HFFc6 (cell line): ENCODE measurements at regions not wholly inside any gene's neighbourhood (a gene's known extent, or its start where the extent isn't known, plus 50 kb on each side); places are given as distances from the start of the nearest gene placed in this dataset.

Experiments used
- DNase-seq: peaks from one replicate; pipeline ENCODE4 v3.0.0-alpha.2; 2018
- H3K27ac Mint-ChIP-seq: 2 replicates; pipeline ENCODE4 v1.8.0; 2020; ENCODE audit warnings: mild to moderate bottlenecking, mixed read lengths
- H3K27me3 Mint-ChIP-seq: 2 replicates; pipeline ENCODE4 v1.8.0; 2021; ENCODE audit warnings: mild to moderate bottlenecking, moderate library complexity, mixed read lengths; ENCODE audit not compliant: insufficient read depth
- H3K36me3 Mint-ChIP-seq: 2 replicates; pipeline ENCODE4 v1.8.0; 2021; ENCODE audit warnings: low read depth, mixed read lengths
- H3K4me1 Mint-ChIP-seq: 2 replicates; pipeline ENCODE4 v1.8.0; 2020; ENCODE audit warnings: low read depth, mixed read lengths
- H3K4me3 Mint-ChIP-seq: 2 replicates; pipeline ENCODE4 v1.8.0; 2020; ENCODE audit warnings: mild to moderate bottlenecking, moderate library complexity, mixed read lengths
- H3K9me3 Mint-ChIP-seq: 2 replicates; pipeline ENCODE4 v1.8.0; 2020; ENCODE audit warnings: mild to moderate bottlenecking, mixed read lengths
- CTCF ChIP-seq: fragments of 200-600 bp; sonication (generic); IDR thresholded peaks from 2 replicates; pipeline ENCODE4 v1.5.0; 2021; ENCODE audit warnings: antibody characterized with exemption, mild to moderate bottlenecking

- DNase-seq, result no peak
- Mint-ChIP-seq H3K36me3 (no peaks in the 10 kb centered on the region), H3K4me3 (no peak overlapping the region), H3K27me3 (no peaks in the 10 kb centered on the region), H3K27ac (no peak overlapping the region), H3K9me3 (peaks cover 27% of the 10 kb centered on the region), H3K4me1 (no peaks in the 10 kb centered on the region)
- no peak for TF ChIP-seq CTCF
Observed at GRCh38 chr3:22555753-22556435, 647.2 kb upstream of the UBE2E2 start.

- peaks cover 1% of the 10 kb centered on the region for H3K27me3 Mint-ChIP-seq
- TF ChIP-seq CTCF, result no peak
- H3K36me3 Mint-ChIP-seq, result no peaks in the 10 kb centered on the region
- H3K4me1 Mint-ChIP-seq, result no peaks in the 10 kb centered on the region
- no peak overlapping the region for H3K4me3 Mint-ChIP-seq
- no peak for DNase-seq
- H3K27ac Mint-ChIP-seq, result no peak overlapping the region
- peaks cover 4% of the 10 kb centered on the region; the same call in 1 of the 2 replicates for H3K9me3 Mint-ChIP-seq
Observed at GRCh38 chr3:22565393-22565792, 637.7 kb upstream of the UBE2E2 start.

GRCh38 chr3:22568285-22568684 is 634.8 kb upstream of the UBE2E2 start:
- H3K27me3 Mint-ChIP-seq, result peaks cover 1% of the 10 kb centered on the region
- no peak overlapping the region for H3K27ac Mint-ChIP-seq
- no peaks in the 10 kb centered on the region for H3K36me3 Mint-ChIP-seq
- H3K4me1 Mint-ChIP-seq, result no peaks in the 10 kb centered on the region
- H3K4me3 Mint-ChIP-seq, result no peak overlapping the region
- no peak for TF ChIP-seq CTCF
- no peak for DNase-seq
- peaks cover 8% of the 10 kb centered on the region for H3K9me3 Mint-ChIP-seq

- Mint-ChIP-seq H3K4me1 (no peaks in the 10 kb centered on the region), H3K4me3 (no peak overlapping the region), H3K27me3 (no peaks in the 10 kb centered on the region; the same call in 1 of the 2 replicates), H3K27ac (no peak overlapping the region), H3K9me3 (peaks cover 8% of the 10 kb centered on the region), H3K36me3 (no peaks in the 10 kb centered on the region)
- TF ChIP-seq CTCF, result no peak
- DNase-seq, result no peak
Observed at GRCh38 chr3:22569570-22569969, 633.6 kb upstream of the UBE2E2 start.

- DNase-seq, result no peak
- Mint-ChIP-seq H3K4me3 (no peak overlapping the region), H3K27me3 (no peaks in the 10 kb centered on the region), H3K9me3 (peaks cover 30% of the 10 kb centered on the region), H3K4me1 (no peaks in the 10 kb centered on the region), H3K36me3 (peaks cover 4% of the 10 kb centered on the region; the same call in 1 of the 2 replicates), H3K27ac (no peak overlapping the region)
- TF ChIP-seq CTCF, result no peak
Observed at GRCh38 chr3:22581007-22581406, 622.1 kb upstream of the UBE2E2 start.

- Mint-ChIP-seq H3K4me3 (no peak overlapping the region), H3K27ac (no peak overlapping the region), H3K36me3 (no peaks in the 10 kb centered on the region), H3K27me3 (no peaks in the 10 kb centered on the region), H3K9me3 (peaks cover 27% of the 10 kb centered on the region), H3K4me1 (no peaks in the 10 kb centered on the region)
- TF ChIP-seq CTCF, result no peak
- DNase-seq, result no peak
Observed at GRCh38 chr3:22582266-22582665, 620.9 kb upstream of the UBE2E2 start.
